GM21390 (cell line): ENCODE measurements at regions not wholly inside any gene's neighbourhood (a gene's known extent, or its start where the extent isn't known, plus 50 kb on each side); places are given as distances from the start of the nearest gene placed in this dataset.
"Not testable (repeated sequence)": the region's sequence is repeated elsewhere in the genome, so short reads cannot be mapped to it uniquely, and the experiment has no call there.

ENCODE experiments used
- ATAC-seq: cut with Tn5 transposase; IDR thresholded peaks from one replicate; pipeline ENCODE4 v1.9.1; 2021; ENCODE audit not compliant: unreplicated experiment

DNA sequence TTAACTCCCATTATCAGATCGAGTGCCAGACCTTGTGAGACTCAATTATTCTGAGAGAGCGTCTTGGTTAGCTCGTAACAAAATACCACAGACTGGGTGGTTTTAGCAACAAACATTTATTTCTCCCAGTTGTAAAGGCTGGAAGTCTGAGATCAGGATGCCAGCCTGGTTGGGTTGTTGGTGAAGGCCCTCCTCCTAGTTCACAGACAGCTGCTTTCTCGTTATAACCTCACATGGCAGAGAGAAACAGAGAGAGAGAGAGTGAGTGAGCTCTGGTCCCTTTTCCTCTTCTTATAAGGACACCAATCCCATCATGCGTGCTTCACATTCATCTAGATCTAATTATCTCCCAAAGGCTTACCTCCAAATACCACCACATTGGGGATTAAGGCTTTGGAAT lies 114.2 kb upstream of the SLC24A2 start:
- ATAC-seq, result no peak

- no peak for ATAC-seq
These were observed 112.7 kb upstream of the SLC24A2 start for GRCh38 chr9:19901586-19901985.

- ATAC-seq, result no peak
These were observed 107.3 kb upstream of the SLC24A2 start for GRCh38 chr9:19896161-19896560.

DNA sequence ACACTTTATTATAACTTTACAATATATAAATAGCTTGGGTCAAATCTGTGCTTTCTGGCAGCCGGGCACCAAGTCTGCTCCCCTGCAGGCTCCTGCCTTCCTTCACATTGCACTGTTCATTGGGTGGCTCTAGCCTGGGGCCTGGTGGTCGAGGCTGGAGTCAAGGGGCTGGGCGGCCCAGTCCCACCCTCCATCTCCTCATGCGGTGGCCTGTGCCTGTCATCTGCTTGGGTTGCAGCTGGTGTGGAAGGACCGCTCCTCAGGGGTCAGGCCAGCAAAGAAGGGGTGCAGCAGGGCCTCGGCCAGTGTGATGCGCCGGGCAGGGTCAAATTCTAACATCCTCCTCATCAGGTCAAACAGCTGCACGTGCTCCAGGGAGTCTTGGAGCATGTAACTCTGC lies 106.7 kb upstream of the SLC24A2 start:
- not testable (repeated sequence) for ATAC-seq

DNA sequence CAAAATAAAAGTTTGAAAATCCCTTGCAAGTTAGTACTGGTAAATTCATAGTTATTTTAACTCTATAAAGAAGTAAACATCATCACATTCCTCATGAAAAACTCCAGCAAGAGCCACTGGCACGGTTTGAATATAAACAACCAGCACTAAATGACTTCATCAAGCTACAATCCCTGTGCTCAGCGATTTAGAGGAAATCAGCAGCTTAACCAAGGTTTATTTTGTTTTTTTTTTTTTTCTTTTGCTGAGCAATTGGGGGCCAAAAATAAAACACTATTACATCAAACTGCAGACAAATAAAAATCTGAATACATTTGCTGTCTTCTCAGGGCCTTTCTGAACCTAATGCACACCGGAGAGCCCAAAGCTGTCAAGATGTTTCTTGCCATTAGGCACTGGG lies 106.2 kb upstream of the SLC24A2 start:
- ATAC-seq, result no peak

DNA sequence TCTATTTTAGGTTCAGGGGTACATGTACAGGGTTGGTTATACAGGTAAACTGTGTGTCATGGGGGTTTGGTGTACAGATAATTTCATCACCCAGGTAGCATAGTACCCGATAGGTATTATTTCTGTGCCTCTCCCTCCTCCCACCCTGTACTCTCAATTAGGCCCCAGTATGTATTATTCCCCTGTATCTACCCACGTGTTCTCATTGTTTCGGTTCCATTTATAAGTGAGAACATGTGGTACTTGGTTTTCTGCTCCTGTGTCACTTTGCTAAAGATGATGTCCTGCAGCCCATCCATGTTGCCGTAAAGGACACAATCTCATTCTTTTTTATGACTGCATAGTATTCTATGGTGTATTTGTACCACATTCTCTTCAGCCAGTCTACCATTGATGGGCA lies 96.8 kb upstream of the SLC24A2 start:
- ATAC-seq, result no peak

GRCh38 chr9:19879062-19879461 lies 90.2 kb upstream of the SLC24A2 start:
- no peak for ATAC-seq

- no peak for ATAC-seq
These were observed 87.9 kb upstream of the SLC24A2 start for GRCh38 chr9:19876569-19877316.

DNA sequence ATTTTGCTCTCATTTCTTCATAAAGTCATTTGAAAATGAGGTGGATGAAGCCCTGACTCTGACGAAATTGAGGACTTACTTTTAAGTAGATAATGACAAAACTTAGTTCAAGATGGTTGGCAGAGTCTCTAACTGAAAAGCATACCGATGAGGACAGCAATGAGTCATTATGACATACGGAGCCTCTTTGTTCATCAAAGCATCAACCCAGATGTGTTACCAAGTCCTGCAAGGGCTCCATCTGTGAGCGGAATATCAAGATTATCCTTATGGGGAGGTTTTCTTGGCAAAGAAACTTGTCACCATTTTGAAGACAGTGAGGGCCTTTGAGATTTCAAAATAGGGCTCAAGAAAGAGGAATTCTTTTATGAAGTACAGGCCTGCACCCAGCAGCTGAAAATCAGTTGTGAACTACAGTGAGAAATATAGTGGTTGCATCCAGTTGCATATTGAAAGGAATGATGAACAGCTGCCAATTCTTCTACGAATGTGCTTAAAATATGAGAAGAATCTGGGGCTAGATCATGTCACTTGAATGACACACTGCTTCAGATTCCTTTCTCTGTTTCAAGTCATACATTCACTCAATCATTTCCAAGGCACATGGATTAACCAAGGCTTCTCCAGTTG lies 86.6 kb upstream of the SLC24A2 start:
- no peak for ATAC-seq

DNA sequence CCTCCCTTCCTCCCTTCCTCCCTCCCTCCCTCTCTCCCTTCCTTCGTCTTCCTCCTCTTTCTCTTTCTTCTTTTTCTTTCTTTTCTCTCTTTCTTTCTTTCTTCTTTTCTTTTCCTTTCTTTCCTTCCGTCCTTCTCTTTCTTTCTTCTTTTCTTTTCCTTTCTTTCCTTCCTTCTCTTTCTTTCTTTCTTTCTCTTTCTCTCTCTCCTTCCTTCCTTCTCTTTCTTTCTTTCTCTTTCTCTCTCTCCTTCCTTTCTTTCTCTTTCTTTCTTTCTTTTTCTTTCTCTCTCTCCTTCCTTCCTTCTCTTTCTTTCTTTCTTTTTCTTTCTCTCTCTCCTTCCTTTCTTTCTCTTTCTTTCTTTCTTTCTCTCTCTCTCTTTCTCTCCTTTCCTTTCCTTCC lies 84.4 kb upstream of the SLC24A2 start:
- ATAC-seq, result not testable (repeated sequence)

- no peak for ATAC-seq
These were observed 82.2 kb upstream of the SLC24A2 start for GRCh38 chr9:19870988-19871387.

DNA sequence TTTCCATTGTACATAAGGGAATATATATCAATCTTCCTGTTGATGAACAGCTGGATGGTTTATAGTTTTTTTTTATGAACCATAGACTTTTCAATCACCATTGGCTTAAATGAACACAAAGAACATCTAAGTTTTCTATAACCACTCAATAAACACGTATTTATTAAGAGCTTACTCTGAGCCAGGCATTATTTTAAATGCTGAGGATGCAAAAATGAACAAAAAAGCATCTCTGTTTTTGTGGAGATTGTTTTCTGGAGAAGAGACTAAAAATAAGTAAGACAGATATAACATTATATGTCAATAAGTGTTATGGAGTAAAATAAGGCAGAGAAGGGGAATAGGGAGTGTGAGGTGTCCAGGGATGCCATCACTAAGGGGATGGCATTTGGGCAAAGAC lies 52.1 kb upstream of the SLC24A2 start:
- ATAC-seq, result no peak
